ENCODE measurements at regions not wholly inside any gene's neighbourhood (a gene's known extent, or its start where the extent isn't known, plus 50 kb on each side); places are given as distances from the start of the nearest gene placed in this dataset.
"Not testable (repeated sequence)": the region's sequence is repeated elsewhere in the genome, so short reads cannot be mapped to it uniquely, and the experiment has no call there.

DNA sequence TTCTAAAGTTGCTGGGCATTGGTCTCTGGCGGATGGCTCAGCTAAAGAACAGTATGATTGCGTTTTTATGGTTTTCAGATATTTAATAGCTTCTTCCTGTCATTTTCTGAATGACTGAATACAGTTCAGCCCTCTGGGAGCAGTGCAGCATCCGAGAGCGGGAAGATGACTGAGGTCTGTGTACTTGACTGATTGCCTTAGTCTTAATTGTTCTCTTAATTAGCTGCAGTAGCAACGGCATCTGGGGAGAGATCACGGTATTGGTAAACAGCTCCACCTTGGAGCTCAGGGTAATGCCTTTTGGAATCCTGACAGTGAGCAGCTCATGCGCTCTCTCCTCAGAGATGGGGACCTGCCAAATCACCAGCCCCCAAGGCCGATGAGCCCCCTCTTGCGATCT is 481.4 kb upstream of the SPRED2 start:
- H3K4me1 Mint-ChIP-seq, result no peaks in the 10 kb centered on the region
- H3K36me3 Mint-ChIP-seq, result no peaks in the 10 kb centered on the region
- Histone ChIP-seq H3K9me3 (ENCODE audit: control insufficient read depth in 1 of 2, low read length in 2 of 2) (peaks cover 0 to 3% of the 10 kb centered on the region in 2 donors), H3K27me3 (ENCODE audit: insufficient read depth, low read length) (no peaks in the 10 kb centered on the region), H3K27ac (ENCODE audit: low read depth, low read length) (no peak overlapping the region), H3K4me3 (ENCODE audit: low read length in 2 of 2) (no peak overlapping the region), H3K4me1 (ENCODE audit: insufficient read depth, low read length) (no peaks in the 10 kb centered on the region), H3K36me3 (ENCODE audit: insufficient read depth, low read length) (no peaks in the 10 kb centered on the region)
- H3K4me3 Mint-ChIP-seq, result no peak overlapping the region
- ChIA-PET CTCF (ENCODE audit: partially characterized antibody) (no interaction called here), POLR2A (ENCODE audit: partially characterized antibody) (no interaction called here)
- peaks cover 0 to 3% (median 0%) of the 10 kb centered on the region in 8 donors for H3K9me3 Mint-ChIP-seq
- intact Hi-C loops (cut with micrococcal nuclease), result no loop called here
- H3K27ac Mint-ChIP-seq, result no peak overlapping the region
- DNase-seq, result no peak
- H3K27me3 Mint-ChIP-seq, result no peaks in the 10 kb centered on the region

DNA sequence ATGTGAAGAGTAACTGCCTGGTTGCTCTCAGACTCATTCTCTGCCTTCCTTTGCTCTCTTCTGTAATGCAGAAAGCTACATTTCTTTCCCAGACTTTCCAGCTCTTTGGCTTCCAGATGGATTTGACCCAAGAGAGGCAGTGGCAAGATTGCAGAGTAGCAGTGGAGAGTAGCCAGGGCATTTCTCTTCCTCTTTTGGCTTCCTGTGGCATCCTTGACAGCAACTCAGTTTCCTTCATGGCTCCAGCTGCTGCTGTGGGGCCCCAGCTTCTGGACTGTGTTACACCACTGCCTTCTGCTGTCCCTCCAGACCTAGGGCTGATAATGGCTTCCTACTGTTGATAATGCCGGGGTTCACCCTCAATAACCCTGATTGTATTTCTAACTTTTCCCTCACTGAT is 469.4 kb upstream of the SPRED2 start:
- no peak for DNase-seq
- POLR2A ChIA-PET (ENCODE audit: partially characterized antibody), result no interaction called here
- Mint-ChIP-seq H3K4me1 (no peaks in the 10 kb centered on the region), H3K27ac (no peak overlapping the region), H3K9me3 (peaks cover 0 to 8% (median 3%) of the 10 kb centered on the region in 8 donors), H3K27me3 (no peaks in the 10 kb centered on the region), H3K4me3 (no peak overlapping the region), H3K36me3 (no peaks in the 10 kb centered on the region)
- H3K9me3 ChIP-seq (ENCODE audit: control insufficient read depth in 1 of 2, low read length in 2 of 2), result no peaks in the 10 kb centered on the region
- H3K27me3 ChIP-seq (ENCODE audit: insufficient read depth, low read length), result no peaks in the 10 kb centered on the region
- H3K4me1 ChIP-seq (ENCODE audit: insufficient read depth, low read length), result no peaks in the 10 kb centered on the region
- H3K4me3 ChIP-seq (ENCODE audit: low read length in 2 of 2), result no peak overlapping the region
- intact Hi-C loops (cut with micrococcal nuclease), result no loop called here
- CTCF ChIA-PET (ENCODE audit: partially characterized antibody), result no interaction called here
- no peaks in the 10 kb centered on the region for H3K36me3 ChIP-seq (ENCODE audit: insufficient read depth, low read length)
- no peak overlapping the region for H3K27ac ChIP-seq (ENCODE audit: low read depth, low read length)

DNA sequence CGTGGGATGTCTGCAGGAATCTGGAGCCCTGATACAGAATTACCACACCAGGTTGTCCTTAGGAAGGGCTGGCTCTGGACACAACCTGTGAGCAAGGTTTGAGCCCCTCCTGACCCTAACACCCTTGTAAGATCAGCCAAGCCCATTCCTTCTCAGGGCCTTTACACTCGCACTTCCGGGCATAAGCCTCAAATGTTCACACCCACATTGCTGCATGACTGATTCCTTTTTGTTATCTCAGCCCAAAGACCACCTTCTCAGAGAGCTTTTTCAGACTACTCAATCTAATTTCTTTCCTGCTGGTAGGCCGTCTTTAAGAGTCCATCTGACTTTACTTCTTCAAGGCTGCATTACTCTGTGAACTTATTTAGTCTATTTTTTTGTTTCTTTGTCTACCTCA is 464.0 kb upstream of the SPRED2 start:
- POLR2A ChIA-PET (ENCODE audit: partially characterized antibody), result no interaction called here
- intact Hi-C loops (cut with micrococcal nuclease), result no loop called here
- H3K36me3 Mint-ChIP-seq, result no peaks in the 10 kb centered on the region

DNA sequence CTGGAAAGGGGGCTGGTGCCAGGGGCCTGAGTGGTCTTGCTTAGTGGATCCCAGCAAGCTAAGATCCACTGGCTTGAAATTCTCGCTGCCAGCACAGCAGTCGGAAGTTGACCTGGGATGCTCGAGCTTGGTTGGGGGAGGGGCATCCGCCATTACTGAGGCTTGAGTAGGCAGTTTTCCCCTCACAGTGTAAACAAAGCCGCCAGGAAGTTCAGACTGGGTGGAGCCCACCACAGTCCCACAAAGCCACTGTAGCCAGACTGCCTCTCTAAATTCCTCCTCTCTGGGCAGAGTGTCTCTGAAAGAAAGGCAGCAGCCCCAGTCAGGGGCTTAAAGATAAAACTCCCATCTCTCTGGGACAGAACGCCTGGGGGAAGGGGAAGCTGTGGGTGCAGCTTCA is 457.7 kb upstream of the SPRED2 start:
- H3K4me3 Mint-ChIP-seq; DNase-seq; H3K27me3 Mint-ChIP-seq; H3K4me1 ChIP-seq (ENCODE audit: insufficient read depth, low read length); H3K4me3 ChIP-seq (ENCODE audit: low read length in 2 of 2); H3K4me1 Mint-ChIP-seq; H3K27ac Mint-ChIP-seq; H3K36me3 Mint-ChIP-seq; H3K9me3 ChIP-seq (ENCODE audit: control insufficient read depth in 1 of 2, low read length in 2 of 2); POLR2A ChIA-PET (ENCODE audit: partially characterized antibody); H3K36me3 ChIP-seq (ENCODE audit: insufficient read depth, low read length); H3K27me3 ChIP-seq (ENCODE audit: insufficient read depth, low read length); H3K27ac ChIP-seq (ENCODE audit: low read depth, low read length); CTCF ChIA-PET (ENCODE audit: partially characterized antibody); intact Hi-C loops (cut with micrococcal nuclease): not testable (repeated sequence)
- peaks cover 0 to 11% (median 4%) of the 10 kb centered on the region in 8 donors for H3K9me3 Mint-ChIP-seq

More for the DNA sequence above, 464.0 kb upstream of the SPRED2 start:
- H3K9me3 Mint-ChIP-seq, result peaks cover 0 to 7% (median 2%) of the 10 kb centered on the region in 8 donors
- no peak overlapping the region for H3K27ac Mint-ChIP-seq
- H3K27me3 ChIP-seq (ENCODE audit: insufficient read depth, low read length), result no peaks in the 10 kb centered on the region
- no peak for DNase-seq
- H3K9me3 ChIP-seq (ENCODE audit: control insufficient read depth in 1 of 2, low read length in 2 of 2), result no peaks in the 10 kb centered on the region
- H3K4me3 ChIP-seq (ENCODE audit: low read length in 2 of 2), result no peak overlapping the region
- H3K4me1 ChIP-seq (ENCODE audit: insufficient read depth, low read length), result no peaks in the 10 kb centered on the region
- H3K27me3 Mint-ChIP-seq, result no peaks in the 10 kb centered on the region
- H3K36me3 ChIP-seq (ENCODE audit: insufficient read depth, low read length), result no peaks in the 10 kb centered on the region
- CTCF ChIA-PET (ENCODE audit: partially characterized antibody), result no interaction called here
- no peaks in the 10 kb centered on the region for H3K4me1 Mint-ChIP-seq
- no peak overlapping the region for H3K4me3 Mint-ChIP-seq
- H3K27ac ChIP-seq (ENCODE audit: low read depth, low read length), result no peak overlapping the region

DNA sequence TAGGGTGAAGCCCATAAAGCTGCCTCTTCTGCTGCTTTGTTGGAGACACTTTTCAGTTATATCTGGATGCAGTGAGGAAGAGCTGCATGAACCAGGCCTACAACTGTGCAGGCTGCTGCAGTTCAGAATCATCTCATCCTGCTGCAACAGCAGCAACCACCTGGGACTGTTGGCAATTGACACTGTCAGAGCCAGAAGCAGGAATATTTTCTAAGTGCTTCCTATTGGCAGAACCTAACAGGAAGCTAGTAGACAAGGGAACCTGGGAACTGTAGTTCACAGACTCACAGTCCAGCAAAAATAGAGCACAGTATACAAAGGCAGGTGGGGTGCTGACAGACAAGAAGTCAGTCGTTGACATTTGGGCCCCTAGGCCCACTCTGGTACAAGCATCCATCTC is 452.9 kb upstream of the SPRED2 start:
- intact Hi-C loops (cut with micrococcal nuclease), result no loop called here
- Histone ChIP-seq H3K36me3 (ENCODE audit: insufficient read depth, low read length) (no peaks in the 10 kb centered on the region), H3K27me3 (ENCODE audit: insufficient read depth, low read length) (no peaks in the 10 kb centered on the region), H3K4me1 (ENCODE audit: insufficient read depth, low read length) (no peaks in the 10 kb centered on the region), H3K9me3 (ENCODE audit: control insufficient read depth in 1 of 2, low read length in 2 of 2) (no peaks in the 10 kb centered on the region), H3K4me3 (ENCODE audit: low read length in 2 of 2) (no peak overlapping the region), H3K27ac (ENCODE audit: low read depth, low read length) (no peak overlapping the region)
- H3K9me3 Mint-ChIP-seq, result peaks cover 0 to 2% (median 0%) of the 10 kb centered on the region in 8 donors
- H3K4me3 Mint-ChIP-seq, result no peak overlapping the region
- CTCF ChIA-PET (ENCODE audit: partially characterized antibody), result no interaction called here
- POLR2A ChIA-PET (ENCODE audit: partially characterized antibody), result no interaction called here
- no peak overlapping the region for H3K27ac Mint-ChIP-seq
- peaks cover 0 to 1% of the 10 kb centered on the region in 2 donors for H3K27me3 Mint-ChIP-seq
- H3K4me1 Mint-ChIP-seq, result no peaks in the 10 kb centered on the region
- no peaks in the 10 kb centered on the region for H3K36me3 Mint-ChIP-seq
- DNase-seq, result no peak

DNA sequence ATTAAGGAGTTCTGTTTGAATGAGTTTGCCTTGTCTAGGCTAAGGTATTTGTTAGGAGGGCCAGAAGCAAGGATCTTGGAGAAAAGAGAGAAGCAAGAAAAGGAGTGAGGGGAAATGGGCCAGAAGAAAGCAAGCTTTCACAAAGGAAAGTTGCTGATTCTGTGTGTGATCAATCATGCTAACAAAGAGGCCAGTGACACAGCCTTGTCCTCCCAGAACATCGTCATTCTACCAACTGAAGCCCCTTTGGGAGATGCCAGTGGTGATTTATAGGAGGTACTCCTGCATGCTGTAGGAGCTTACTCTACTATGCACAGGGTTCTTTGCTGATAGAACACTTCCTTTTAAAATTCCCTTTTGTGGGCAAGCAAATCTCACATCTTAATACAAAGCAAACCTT is 449.2 kb upstream of the SPRED2 start:
- Histone ChIP-seq H3K27ac (ENCODE audit: low read depth, low read length) (no peak overlapping the region), H3K27me3 (ENCODE audit: insufficient read depth, low read length) (no peaks in the 10 kb centered on the region), H3K4me3 (ENCODE audit: low read length in 2 of 2) (no peak overlapping the region), H3K36me3 (ENCODE audit: insufficient read depth, low read length) (no peaks in the 10 kb centered on the region), H3K4me1 (ENCODE audit: insufficient read depth, low read length) (no peaks in the 10 kb centered on the region), H3K9me3 (ENCODE audit: control insufficient read depth in 1 of 2, low read length in 2 of 2) (no peaks in the 10 kb centered on the region)
- ChIA-PET CTCF (ENCODE audit: partially characterized antibody) (no interaction called here), POLR2A (ENCODE audit: partially characterized antibody) (no interaction called here)
- H3K27ac Mint-ChIP-seq, result no peak overlapping the region
- H3K27me3 Mint-ChIP-seq, result no peaks in the 10 kb centered on the region
- H3K4me1 Mint-ChIP-seq, result no peaks in the 10 kb centered on the region
- H3K9me3 Mint-ChIP-seq, result peaks cover 0 to 2% (median 0%) of the 10 kb centered on the region in 8 donors
- H3K4me3 Mint-ChIP-seq, result no peak overlapping the region
- H3K36me3 Mint-ChIP-seq, result no peaks in the 10 kb centered on the region
- no peak for DNase-seq
- intact Hi-C loops (cut with micrococcal nuclease), result no loop called here

DNA sequence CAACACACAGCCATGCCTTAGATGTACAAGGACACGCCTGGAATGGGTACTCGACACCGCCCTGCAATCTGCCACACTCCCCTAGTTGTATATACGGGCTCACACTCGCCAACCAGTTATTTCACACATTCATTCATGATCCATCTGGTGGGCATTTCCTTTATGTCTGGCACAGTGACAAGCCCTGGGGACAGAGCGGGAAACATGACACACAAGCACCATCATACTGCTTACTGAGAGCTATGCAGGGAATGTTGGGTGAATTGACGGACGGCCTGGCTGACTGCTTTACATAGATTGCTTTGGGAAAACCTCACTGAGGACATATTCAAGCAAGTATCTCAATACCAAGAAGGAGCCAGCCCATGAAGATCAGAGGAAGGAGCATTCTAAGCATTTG is 448.0 kb upstream of the SPRED2 start:
- POLR2A ChIA-PET (ENCODE audit: partially characterized antibody), result no interaction called here
- Mint-ChIP-seq H3K36me3 (no peaks in the 10 kb centered on the region), H3K27ac (no peak overlapping the region), H3K4me3 (no peak overlapping the region), H3K9me3 (peaks cover 0 to 2% (median 0%) of the 10 kb centered on the region in 8 donors), H3K27me3 (no peaks in the 10 kb centered on the region), H3K4me1 (no peaks in the 10 kb centered on the region)
- intact Hi-C loops (cut with micrococcal nuclease), result no loop called here
- CTCF ChIA-PET (ENCODE audit: partially characterized antibody), result no interaction called here
- no peak for DNase-seq
- Histone ChIP-seq H3K36me3 (ENCODE audit: insufficient read depth, low read length) (no peaks in the 10 kb centered on the region), H3K27ac (ENCODE audit: low read depth, low read length) (no peak overlapping the region), H3K4me1 (ENCODE audit: insufficient read depth, low read length) (no peaks in the 10 kb centered on the region), H3K27me3 (ENCODE audit: insufficient read depth, low read length) (no peaks in the 10 kb centered on the region), H3K4me3 (ENCODE audit: low read length in 2 of 2) (no peak overlapping the region), H3K9me3 (ENCODE audit: control insufficient read depth in 1 of 2, low read length in 2 of 2) (no peaks in the 10 kb centered on the region)

DNA sequence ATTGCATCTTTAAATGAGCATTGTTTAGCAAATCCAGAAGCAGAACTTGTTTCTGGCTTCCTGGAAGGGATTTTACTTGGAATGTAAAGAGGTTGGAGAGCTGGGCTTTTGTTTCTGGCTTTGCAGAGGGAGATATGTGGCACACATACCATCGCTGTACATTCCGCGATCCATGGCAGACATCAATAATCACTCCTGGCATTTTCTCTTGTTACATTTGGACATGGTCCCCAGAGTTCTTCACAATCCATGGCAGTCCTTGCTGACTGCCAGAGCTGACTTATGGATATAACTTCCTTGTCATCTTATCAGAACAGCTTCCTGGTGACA is 445.6 kb upstream of the SPRED2 start:
- Histone ChIP-seq H3K27me3 (ENCODE audit: insufficient read depth, low read length) (no peaks in the 10 kb centered on the region), H3K9me3 (ENCODE audit: control insufficient read depth in 1 of 2, low read length in 2 of 2) (no peaks in the 10 kb centered on the region), H3K27ac (ENCODE audit: low read depth, low read length) (no peak overlapping the region), H3K4me1 (ENCODE audit: insufficient read depth, low read length) (no peaks in the 10 kb centered on the region), H3K36me3 (ENCODE audit: insufficient read depth, low read length) (no peaks in the 10 kb centered on the region), H3K4me3 (ENCODE audit: low read length in 2 of 2) (no peak overlapping the region)
- Mint-ChIP-seq H3K36me3 (no peaks in the 10 kb centered on the region), H3K4me1 (no peaks in the 10 kb centered on the region), H3K4me3 (no peak overlapping the region), H3K9me3 (peaks cover 0 to 2% (median 0%) of the 10 kb centered on the region in 8 donors), H3K27ac (no peak overlapping the region), H3K27me3 (no peaks in the 10 kb centered on the region)
- DNase-seq, result no peak
- intact Hi-C loops (cut with micrococcal nuclease), result no loop called here
- ChIA-PET CTCF (ENCODE audit: partially characterized antibody) (no interaction called here), POLR2A (ENCODE audit: partially characterized antibody) (no interaction called here)

Data from CD4-positive, alpha-beta memory T cell (primary cell).